Kasumi-1 (cell line): ENCODE measurements at regions not wholly inside any gene's neighbourhood (a gene's known extent, or its start where the extent isn't known, plus 50 kb on each side); places are given as distances from the start of the nearest gene placed in this dataset.

Source experiments
- DNase-seq, 2 experiments: peaks; one replicate each; lab custom pipeline; 2025; lab: John Stamatoyannopoulos, UW

DNA sequence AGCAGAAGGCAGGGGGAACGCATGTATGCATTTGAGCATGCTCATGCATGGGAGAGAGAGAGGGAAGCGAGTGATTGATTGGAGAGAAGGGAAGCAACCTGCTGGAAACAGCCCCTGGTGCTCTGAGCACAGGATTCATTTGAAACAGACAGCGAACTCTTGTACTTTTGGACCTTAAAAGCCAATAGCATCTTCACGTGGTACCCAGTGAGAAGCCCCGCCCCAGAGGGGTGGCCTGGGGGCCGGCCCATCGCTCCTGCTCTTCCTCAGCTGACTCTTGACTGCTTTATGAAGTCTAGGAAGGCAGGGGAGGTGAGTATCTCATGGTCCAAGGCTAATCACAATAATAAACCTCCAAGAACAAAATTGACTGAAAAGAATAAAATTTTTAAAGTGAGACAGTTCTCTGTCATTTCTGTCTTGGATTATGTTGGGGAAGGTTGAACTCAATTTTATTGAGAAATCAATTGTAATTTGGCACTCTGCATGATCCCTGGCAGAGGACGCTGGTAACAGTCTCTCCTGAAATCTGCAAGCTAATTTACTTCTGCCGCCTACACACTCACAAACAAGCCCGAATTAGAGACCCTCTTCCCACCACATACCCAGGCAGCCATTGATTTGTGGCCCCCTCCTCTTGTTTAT lies 168.2 kb upstream of the PPARGC1A start:
- no peak for DNase-seq

DNA sequence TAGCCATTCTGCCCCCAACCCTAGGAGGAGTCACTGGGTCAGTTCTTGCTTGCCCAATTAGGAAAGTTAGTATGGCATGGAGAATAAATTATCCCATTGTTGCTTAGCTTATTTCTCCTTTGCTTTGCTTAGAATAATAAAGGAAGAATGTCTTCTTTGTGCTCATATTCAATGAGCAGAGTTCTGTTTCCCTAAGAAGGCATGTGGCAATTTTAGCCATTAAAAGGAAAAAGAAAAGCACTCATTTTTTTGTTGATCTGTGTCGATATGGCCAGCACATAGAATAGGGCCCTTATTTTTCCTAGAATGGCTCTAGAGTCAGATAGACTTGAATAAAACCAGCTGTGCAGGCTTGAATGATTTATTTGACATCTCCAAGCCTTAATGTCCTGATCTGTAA lies 166.4 kb upstream of the PPARGC1A start:
- DNase-seq, result no peak

GRCh38 chr4:24055623-24056022 lies 165.8 kb upstream of the PPARGC1A start:
- no peak for DNase-seq

DNA sequence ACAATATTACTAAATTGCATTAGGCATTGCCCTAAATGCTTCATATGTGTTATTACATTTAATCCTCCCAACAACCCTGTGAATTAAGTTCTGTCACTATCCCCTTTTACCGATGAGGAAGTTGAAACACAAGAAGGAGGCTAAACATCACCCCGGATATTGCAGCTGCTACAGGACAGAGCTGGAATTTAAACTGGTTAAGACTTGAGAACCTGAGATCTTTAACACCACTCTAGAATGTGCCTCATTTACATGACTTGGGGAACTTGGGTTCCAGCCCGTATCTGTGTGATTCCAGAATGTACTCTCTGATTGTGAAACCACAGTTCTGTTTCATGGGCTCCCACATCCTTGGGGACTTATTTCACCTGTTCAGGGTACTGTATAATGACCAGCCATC lies 165.1 kb upstream of the PPARGC1A start:
- no peak for DNase-seq

DNA sequence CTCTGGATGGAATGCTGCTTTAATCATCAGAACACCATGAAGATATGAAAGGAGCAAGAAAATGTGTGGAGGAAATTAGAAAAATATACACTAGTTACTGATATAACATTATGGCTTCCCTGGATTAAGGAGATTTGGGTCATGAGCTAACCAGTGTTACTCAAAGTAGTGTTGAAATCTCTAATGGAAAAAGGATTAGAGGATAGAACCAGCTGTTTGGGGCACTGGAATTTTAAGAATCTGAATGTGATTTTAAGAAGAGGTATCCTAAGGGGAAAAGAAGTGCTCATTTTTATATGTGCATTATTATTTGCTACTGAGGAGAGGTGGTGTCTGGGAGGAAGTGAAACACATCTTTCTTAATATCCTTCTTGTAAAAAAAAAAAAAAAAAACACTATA lies 164.1 kb upstream of the PPARGC1A start:
- no peak for DNase-seq

DNA sequence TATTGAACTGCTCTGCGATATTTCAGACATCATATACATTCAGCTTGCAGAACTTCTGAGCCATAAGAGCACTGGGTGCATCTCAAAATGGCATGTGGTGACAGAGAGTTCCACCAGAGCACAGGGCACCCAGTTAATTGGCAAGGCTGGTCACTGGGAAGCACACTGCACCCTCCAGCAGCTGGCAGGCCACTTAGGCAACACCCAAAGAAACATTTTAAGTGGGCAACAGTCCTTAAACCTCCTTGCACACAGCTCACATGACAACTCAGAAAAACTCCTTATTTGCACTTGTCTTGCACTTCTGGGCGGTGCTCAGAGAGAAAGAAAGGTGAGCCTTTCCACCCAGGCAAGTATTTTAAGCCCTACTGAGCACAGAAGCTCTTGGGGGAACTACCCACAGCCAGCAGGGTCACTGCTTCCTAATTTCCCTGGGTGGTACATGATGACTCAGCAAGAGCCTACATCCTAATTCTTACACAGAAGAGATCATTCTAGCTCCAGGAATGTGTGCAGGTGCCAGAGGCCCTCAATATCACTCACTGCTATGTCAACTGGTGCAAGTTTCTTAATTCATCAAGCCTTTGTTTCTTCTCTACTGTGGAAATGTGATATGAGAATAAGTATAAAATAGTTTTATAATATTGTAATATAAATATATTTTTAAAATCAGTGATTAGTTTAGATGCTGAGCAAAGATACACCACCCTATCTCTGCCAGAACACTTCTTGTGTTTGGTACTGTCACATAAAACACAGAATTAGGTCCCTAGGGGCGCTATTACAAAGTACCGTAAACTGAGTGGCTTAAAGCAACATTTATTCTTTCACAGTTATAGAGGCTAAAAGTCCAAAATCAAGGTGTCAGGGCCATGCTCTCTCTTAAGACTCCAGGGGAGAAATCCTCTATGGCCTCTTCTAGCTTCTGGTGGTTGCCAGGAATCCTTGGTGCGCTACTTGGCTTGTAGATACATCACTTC lies 155.1 kb upstream of the PPARGC1A start:
- no peak for DNase-seq

- no peak for DNase-seq
These were observed 152.2 kb upstream of the PPARGC1A start for GRCh38 chr4:24042094-24042493.

DNA sequence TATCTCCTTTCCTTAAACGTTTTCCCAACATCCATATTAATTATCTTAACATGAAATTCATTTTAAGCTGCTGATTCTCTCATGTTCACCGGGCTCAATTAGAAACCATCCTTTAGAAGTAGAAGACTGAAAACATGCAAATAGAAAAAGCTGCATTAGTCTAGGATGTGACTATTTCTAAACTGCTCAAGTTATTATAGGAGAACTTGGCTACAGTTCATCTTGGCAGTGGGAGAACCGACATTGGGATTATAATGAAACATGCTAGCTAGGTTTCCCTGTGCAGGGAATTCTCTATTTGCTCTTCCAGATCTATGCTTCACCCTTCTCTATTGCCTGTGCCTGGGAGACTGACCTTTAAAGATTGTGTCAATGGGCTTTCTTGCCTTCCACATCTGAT lies 151.0 kb upstream of the PPARGC1A start:
- DNase-seq, result no peak

- DNase-seq, result no peak
These were observed 143.8 kb upstream of the PPARGC1A start for GRCh38 chr4:24033626-24034025.

GRCh38 chr4:24032371-24032989 lies 142.6 kb upstream of the PPARGC1A start:
- peak; percentile 59 to 60 for DNase-seq

GRCh38 chr4:24026596-24026995 lies 136.7 kb upstream of the PPARGC1A start:
- DNase-seq, result no peak

DNA sequence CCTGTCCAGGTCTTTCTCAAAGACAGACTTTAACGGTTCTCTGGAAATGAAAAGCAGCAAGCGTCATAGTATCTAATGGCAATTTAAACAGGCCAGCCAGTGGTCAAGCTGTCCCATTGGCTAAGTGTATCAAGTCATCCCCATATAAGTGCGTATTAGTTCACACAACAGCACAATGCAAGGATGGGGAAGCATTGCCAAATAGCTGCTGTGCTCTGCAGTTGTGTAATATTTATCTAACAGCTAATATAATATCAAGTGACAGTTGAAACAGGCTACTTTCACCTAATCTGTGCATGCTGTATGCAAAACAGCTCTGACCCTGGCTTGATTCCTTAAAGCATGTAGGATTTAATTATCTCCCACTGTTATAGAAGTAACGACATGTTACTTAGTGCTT lies 134.8 kb upstream of the PPARGC1A start:
- no peak for DNase-seq

GRCh38 chr4:24024157-24024556 lies 134.3 kb upstream of the PPARGC1A start:
- DNase-seq, result no peak

DNA sequence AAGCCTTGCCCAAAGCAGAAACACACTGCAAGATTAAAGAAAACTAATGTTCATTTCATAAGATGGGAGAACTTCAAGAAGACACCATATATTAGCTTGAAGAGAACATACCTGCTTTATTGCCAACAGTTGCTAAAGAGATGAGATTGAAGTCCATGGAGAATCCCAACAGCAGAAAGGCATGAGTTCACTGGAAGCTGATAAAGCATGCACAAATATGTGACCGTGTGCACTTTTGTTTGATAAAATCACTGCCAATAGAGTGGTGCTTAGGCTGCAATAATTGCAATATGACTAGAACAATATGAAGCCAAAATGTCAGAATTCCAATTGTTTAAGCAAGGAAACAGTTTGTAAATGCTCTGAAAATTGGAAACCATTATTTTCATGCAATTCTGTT lies 125.9 kb upstream of the PPARGC1A start:
- DNase-seq, result no peak

- DNase-seq, result no peak
These were observed 124.0 kb upstream of the PPARGC1A start for GRCh38 chr4:24013668-24014422.

GRCh38 chr4:24010994-24011393 lies 121.1 kb upstream of the PPARGC1A start:
- DNase-seq, result no peak

- no peak for DNase-seq
These were observed 120.7 kb upstream of the PPARGC1A start for GRCh38 chr4:24010573-24010972.

DNA sequence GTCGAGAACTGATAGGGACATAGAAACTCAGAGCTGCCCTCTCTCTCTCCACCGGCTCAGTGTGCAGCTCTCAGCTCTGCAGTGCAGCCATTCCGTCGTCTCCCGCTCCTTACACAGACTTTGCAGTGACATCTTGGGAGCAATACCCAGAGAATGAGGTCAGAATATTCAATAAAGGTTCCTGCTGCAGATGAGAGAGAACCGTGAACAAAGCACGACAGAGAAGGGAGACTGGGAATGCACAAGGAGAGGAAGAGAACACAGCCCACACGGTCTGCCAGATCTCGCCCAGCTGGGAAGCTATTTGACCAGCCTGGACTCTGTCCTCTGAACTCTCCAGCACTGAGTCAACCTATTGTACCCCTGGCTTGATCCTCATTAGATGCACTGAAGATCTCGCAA lies 118.0 kb upstream of the PPARGC1A start:
- no peak for DNase-seq

DNA sequence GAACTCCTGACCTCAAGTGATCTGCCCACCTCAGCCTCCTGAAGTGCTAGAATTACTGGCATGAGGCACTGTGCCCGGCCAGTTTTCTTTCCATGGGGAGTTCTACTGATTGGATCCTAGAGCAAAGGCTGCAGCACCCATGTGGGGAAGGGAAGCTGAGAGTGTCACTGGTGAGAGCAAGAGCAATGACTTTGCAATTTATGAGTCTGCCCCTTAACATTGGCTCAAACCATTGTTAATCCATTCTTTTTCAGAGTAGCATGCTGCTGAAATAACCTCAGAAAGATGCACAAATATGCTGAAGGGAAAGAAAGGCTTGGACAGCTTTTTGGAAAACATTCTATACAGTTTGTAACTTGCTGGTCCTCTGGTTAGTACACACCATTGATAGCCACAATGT lies 116.4 kb upstream of the PPARGC1A start:
- no peak for DNase-seq

GRCh38 chr4:24003926-24004325 lies 114.1 kb upstream of the PPARGC1A start:
- no peak for DNase-seq

DNA sequence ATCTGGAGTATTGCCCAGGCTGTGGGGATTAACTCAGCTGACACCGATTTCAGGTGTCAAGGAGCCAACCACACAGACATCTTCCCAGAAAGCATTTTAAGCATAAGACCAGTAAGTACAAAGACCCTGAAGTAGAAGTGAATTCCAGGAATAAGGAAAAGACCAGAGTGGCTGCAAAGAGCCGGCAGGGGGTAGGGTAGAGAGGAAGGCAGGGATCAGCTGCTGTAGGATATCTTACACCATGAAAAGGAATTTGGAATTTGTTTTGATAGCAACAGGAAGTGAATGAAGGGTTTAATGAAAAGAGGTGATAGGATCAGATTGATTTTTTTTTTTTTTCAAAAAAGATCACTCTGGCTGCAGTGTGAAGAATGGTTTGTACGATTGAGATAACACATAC lies 113.6 kb upstream of the PPARGC1A start:
- DNase-seq, result no peak

DNA sequence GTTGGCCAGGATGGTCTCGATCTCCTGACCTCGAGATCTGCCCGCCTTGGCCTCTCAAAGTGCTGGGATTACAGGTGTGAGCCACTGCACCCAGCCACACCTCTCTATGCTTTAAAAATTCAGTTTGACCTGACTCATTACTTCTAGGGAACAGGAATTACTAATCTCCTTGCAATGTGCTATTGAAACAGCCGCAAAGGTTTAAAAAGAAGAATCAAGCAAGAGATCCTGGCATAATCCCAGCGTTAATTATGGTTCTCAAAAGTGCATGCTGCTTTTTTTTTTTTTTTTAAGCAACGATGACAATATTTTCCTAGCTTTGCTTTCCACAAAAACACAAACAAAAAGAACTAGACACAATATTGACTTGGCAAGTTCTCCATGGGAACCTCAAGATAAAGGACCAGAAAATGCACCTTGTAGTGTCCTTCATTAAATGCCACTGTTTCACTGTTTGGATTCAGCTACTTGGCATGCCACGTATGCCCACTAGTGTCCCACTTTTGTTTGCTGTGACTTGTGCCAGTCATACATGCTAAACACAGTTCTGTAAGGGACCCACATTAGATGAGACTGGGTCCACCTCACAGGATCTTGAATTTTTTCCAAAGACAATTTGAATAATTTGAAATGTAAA lies 112.6 kb upstream of the PPARGC1A start:
- DNase-seq, result no peak
